GM23338 (cell line): ENCODE measurements at regions not wholly inside any gene's neighbourhood (a gene's known extent, or its start where the extent isn't known, plus 50 kb on each side); places are given as distances from the start of the nearest gene placed in this dataset.

Source experiments
- ATAC-seq: fragments of 200-7000 bp; cut with Tn5 transposase; 3 replicates; pipeline ENCODE4 v1.9.1; 2020
- DNase-seq: peaks from one replicate; pipeline ENCODE4 v3.0.0-alpha.2; 2015; ENCODE audit warnings: low spot score
- H2AFZ ChIP-seq: fragments of 200-600 bp; sonication (generic); 2 replicates; pipeline ENCODE4 v1.8.0; 2016; ENCODE audit warnings: antibody characterized with exemption, mild to moderate bottlenecking, moderate library complexity
- H3F3A ChIP-seq: fragments of 200-600 bp; sonication (generic); replicated peaks from 2 replicates; pipeline ENCODE4 v1.8.0; 2017; ENCODE audit warnings: antibody characterized with exemption, mixed run types, low read depth
- H3K27ac ChIP-seq: fragments of 200-600 bp; sonication (generic); 2 replicates; pipeline ENCODE4 v1.6.1; 2016; ENCODE audit warnings: low read depth
- H3K27me3 ChIP-seq: fragments of 200-600 bp; sonication (generic); 2 replicates; pipeline ENCODE4 v1.8.0; 2016; ENCODE audit warnings: mild to moderate bottlenecking, mixed run types, moderate library complexity; ENCODE audit not compliant: insufficient read depth
- H3K36me3 ChIP-seq: fragments of 200-600 bp; sonication (generic); 2 replicates; pipeline ENCODE4 v1.8.0; 2016; ENCODE audit warnings: mild to moderate bottlenecking; ENCODE audit not compliant: insufficient read depth
- H3K4me1 ChIP-seq: fragments of 200-600 bp; sonication (generic); 2 replicates; pipeline ENCODE4 v1.8.0; 2016; ENCODE audit warnings: mild to moderate bottlenecking, moderate library complexity; ENCODE audit not compliant: insufficient read depth
- H3K4me2 ChIP-seq: fragments of 200-600 bp; sonication (generic); 2 replicates; pipeline ENCODE4 v1.7.1; 2017; ENCODE audit warnings: mixed run types
- H3K4me3 ChIP-seq: fragments of 200-600 bp; sonication (generic); 2 replicates; pipeline ENCODE4 v1.6.1; 2016; ENCODE audit warnings: mixed run types
- H3K79me2 ChIP-seq: fragments of 200-600 bp; sonication (generic); replicated peaks from 2 replicates; pipeline ENCODE4 v1.8.0; 2017; ENCODE audit warnings: mild to moderate bottlenecking; ENCODE audit not compliant: insufficient read depth
- H3K9me2 ChIP-seq: fragments of 200-600 bp; sonication (generic); 2 replicates; pipeline ENCODE4 v1.8.0; 2017; ENCODE audit not compliant: insufficient read depth
- H4K20me1 ChIP-seq: fragments of 200-600 bp; sonication (generic); replicated peaks from 2 replicates; pipeline ENCODE4 v1.8.0; 2017; ENCODE audit warnings: mild to moderate bottlenecking; ENCODE audit not compliant: insufficient read depth
- H3K27ac Mint-ChIP-seq: 2 replicates; pipeline ENCODE4 v1.8.0; 2020; ENCODE audit warnings: inconsistent platforms, mild to moderate bottlenecking, moderate library complexity, mixed read lengths
- H3K27me3 Mint-ChIP-seq: 3 replicates; pipeline ENCODE4 v1.8.0; 2022; ENCODE audit warnings: low read depth, mild to moderate bottlenecking, moderate library complexity, mixed read lengths, inconsistent platforms; ENCODE audit not compliant: insufficient read depth, poor library complexity
- H3K36me3 Mint-ChIP-seq: 3 replicates; pipeline ENCODE4 v1.8.0; 2021; ENCODE audit warnings: low read depth, mild to moderate bottlenecking, inconsistent platforms, moderate library complexity, mixed read lengths
- H3K4me1 Mint-ChIP-seq: 3 replicates; pipeline ENCODE4 v1.8.0; 2020; ENCODE audit warnings: mild to moderate bottlenecking, inconsistent platforms, mixed read lengths
- H3K4me3 Mint-ChIP-seq: 3 replicates; pipeline ENCODE4 v1.8.0; 2021; ENCODE audit warnings: moderate library complexity, mild to moderate bottlenecking, inconsistent platforms, mixed read lengths
- H3K9me3 Mint-ChIP-seq: 3 replicates; pipeline ENCODE4 v1.8.0; 2020; ENCODE audit warnings: moderate library complexity, mild to moderate bottlenecking, inconsistent platforms, mixed read lengths
- EZH2 ChIP-seq: fragments of 200-600 bp; sonication (generic); IDR thresholded peaks from one replicate; pipeline ENCODE4 v1.8.0; 2017; ENCODE audit warnings: antibody characterized with exemption, mild to moderate bottlenecking, low read depth; ENCODE audit not compliant: unreplicated experiment
- ZNF331 ChIP-seq: fragments of 250-450 bp; sonication (Bioruptor Pico); IDR thresholded peaks from 2 replicates; pipeline ENCODE4 v1.5.0; 2020; ENCODE audit warnings: low read depth, mild to moderate bottlenecking, moderate library complexity
- TF ChIP-seq, protein P1 (sequence below): IDR thresholded peaks from 2 replicates; pipeline ENCODE4 v1.6.1; 2016; ENCODE audit warnings: antibody characterized with exemption
- TF ChIP-seq, protein P2 (sequence below), 2 experiments: fragments of 200-600 bp in 1 of 2; sonication (generic) in 1 of 2; conservative IDR thresholded peaks; 2 replicates each; pipeline versions ENCODE4 v1.5.1 to v1.6.1; 2016 to 2017; ENCODE audit warnings: antibody characterized with exemption in 2 of 2, low read depth in 2 of 2, mild to moderate bottlenecking in 2 of 2, moderate library complexity in 1 of 2
- TF ChIP-seq, protein P3 (sequence below): fragments of 250-450 bp; sonication (Bioruptor Pico); IDR thresholded peaks from 2 replicates; pipeline ENCODE4 v1.5.0; 2020; ENCODE audit warnings: mild to moderate bottlenecking, moderate library complexity

DNA sequence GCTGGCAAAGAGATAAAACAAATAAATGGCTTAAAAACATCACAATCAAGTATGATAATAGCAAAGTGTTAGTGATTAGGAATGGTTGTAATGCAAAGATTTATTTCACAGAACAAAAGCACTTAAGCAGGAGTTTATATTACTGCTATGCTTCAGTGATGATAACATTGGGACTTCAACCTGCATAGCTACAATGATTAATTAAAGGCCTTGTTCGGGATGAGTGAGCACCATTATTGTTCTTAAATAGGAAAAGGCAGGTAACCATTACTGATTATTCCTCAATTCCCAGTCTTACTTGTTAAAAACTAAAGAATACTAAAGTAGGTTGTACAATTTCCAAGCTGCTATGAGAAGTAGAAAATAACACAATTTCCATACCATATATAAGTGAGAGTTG, 1247.5 kb upstream of the CDH8 start:
- H3K9me3 Mint-ChIP-seq = no peaks in the 10 kb centered on the region
- H3K27me3 ChIP-seq = no peaks in the 10 kb centered on the region
- no peaks in the 10 kb centered on the region for H3K36me3 ChIP-seq
- H3K27me3 Mint-ChIP-seq = no peaks in the 10 kb centered on the region
- no peaks in the 10 kb centered on the region for H3K4me1 ChIP-seq
- no peak overlapping the region for H3K4me3 Mint-ChIP-seq
- no peak overlapping the region for H3K4me2 ChIP-seq
- TF ChIP-seq, protein P1, sequence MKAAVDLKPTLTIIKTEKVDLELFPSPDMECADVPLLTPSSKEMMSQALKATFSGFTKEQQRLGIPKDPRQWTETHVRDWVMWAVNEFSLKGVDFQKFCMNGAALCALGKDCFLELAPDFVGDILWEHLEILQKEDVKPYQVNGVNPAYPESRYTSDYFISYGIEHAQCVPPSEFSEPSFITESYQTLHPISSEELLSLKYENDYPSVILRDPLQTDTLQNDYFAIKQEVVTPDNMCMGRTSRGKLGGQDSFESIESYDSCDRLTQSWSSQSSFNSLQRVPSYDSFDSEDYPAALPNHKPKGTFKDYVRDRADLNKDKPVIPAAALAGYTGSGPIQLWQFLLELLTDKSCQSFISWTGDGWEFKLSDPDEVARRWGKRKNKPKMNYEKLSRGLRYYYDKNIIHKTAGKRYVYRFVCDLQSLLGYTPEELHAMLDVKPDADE = no peak
- TF ChIP-seq ZNF331 (no peak), EZH2 (no peak)
- TF ChIP-seq, protein P2, sequence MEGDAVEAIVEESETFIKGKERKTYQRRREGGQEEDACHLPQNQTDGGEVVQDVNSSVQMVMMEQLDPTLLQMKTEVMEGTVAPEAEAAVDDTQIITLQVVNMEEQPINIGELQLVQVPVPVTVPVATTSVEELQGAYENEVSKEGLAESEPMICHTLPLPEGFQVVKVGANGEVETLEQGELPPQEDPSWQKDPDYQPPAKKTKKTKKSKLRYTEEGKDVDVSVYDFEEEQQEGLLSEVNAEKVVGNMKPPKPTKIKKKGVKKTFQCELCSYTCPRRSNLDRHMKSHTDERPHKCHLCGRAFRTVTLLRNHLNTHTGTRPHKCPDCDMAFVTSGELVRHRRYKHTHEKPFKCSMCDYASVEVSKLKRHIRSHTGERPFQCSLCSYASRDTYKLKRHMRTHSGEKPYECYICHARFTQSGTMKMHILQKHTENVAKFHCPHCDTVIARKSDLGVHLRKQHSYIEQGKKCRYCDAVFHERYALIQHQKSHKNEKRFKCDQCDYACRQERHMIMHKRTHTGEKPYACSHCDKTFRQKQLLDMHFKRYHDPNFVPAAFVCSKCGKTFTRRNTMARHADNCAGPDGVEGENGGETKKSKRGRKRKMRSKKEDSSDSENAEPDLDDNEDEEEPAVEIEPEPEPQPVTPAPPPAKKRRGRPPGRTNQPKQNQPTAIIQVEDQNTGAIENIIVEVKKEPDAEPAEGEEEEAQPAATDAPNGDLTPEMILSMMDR (conservative IDR thresholded peaks at IDR 0.05; ENCODE audit: low read depth in 2 of 2) = no peak
- TF ChIP-seq, protein P3, sequence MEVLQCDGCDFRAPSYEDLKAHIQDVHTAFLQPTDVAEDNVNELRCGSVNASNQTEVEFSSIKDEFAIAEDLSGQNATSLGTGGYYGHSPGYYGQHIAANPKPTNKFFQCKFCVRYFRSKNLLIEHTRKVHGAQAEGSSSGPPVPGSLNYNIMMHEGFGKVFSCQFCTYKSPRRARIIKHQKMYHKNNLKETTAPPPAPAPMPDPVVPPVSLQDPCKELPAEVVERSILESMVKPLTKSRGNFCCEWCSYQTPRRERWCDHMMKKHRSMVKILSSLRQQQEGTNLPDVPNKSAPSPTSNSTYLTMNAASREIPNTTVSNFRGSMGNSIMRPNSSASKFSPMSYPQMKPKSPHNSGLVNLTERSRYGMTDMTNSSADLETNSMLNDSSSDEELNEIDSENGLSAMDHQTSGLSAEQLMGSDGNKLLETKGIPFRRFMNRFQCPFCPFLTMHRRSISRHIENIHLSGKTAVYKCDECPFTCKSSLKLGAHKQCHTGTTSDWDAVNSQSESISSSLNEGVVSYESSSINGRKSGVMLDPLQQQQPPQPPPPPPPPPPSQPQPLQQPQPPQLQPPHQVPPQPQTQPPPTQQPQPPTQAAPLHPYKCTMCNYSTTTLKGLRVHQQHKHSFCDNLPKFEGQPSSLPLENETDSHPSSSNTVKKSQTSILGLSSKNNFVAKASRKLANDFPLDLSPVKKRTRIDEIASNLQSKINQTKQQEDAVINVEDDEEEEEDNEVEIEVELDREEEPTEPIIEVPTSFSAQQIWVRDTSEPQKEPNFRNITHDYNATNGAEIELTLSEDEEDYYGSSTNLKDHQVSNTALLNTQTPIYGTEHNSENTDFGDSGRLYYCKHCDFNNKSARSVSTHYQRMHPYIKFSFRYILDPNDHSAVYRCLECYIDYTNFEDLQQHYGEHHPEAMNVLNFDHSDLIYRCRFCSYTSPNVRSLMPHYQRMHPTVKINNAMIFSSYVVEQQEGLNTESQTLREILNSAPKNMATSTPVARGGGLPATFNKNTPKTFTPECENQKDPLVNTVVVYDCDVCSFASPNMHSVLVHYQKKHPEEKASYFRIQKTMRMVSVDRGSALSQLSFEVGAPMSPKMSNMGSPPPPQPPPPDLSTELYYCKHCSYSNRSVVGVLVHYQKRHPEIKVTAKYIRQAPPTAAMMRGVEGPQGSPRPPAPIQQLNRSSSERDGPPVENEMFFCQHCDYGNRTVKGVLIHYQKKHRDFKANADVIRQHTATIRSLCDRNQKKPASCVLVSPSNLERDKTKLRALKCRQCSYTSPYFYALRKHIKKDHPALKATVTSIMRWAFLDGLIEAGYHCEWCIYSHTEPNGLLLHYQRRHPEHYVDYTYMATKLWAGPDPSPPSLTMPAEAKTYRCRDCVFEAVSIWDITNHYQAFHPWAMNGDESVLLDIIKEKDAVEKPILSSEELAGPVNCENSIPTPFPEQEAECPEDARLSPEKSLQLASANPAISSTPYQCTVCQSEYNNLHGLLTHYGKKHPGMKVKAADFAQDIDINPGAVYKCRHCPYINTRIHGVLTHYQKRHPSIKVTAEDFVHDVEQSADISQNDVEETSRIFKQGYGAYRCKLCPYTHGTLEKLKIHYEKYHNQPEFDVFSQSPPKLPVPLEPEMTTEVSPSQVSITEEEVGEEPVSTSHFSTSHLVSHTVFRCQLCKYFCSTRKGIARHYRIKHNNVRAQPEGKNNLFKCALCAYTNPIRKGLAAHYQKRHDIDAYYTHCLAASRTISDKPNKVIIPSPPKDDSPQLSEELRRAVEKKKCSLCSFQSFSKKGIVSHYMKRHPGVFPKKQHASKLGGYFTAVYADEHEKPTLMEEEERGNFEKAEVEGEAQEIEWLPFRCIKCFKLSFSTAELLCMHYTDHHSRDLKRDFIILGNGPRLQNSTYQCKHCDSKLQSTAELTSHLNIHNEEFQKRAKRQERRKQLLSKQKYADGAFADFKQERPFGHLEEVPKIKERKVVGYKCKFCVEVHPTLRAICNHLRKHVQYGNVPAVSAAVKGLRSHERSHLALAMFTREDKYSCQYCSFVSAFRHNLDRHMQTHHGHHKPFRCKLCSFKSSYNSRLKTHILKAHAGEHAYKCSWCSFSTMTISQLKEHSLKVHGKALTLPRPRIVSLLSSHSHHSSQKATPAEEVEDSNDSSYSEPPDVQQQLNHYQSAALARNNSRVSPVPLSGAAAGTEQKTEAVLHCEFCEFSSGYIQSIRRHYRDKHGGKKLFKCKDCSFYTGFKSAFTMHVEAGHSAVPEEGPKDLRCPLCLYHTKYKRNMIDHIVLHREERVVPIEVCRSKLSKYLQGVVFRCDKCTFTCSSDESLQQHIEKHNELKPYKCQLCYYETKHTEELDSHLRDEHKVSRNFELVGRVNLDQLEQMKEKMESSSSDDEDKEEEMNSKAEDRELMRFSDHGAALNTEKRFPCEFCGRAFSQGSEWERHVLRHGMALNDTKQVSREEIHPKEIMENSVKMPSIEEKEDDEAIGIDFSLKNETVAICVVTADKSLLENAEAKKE (CRISPR knock-in tag) = no peak
- no peak overlapping the region for H3K27ac ChIP-seq
- H3K4me3 ChIP-seq = no peak overlapping the region
- no peak overlapping the region for H3K27ac Mint-ChIP-seq
- no peaks in the 10 kb centered on the region for H4K20me1 ChIP-seq
- H3K4me1 Mint-ChIP-seq = no peaks in the 10 kb centered on the region
- H3K9me2 ChIP-seq = no peaks in the 10 kb centered on the region
- no peaks in the 10 kb centered on the region for H3F3A ChIP-seq
- ATAC-seq = no peak
- no peaks in the 10 kb centered on the region for H3K36me3 Mint-ChIP-seq
- H2AFZ ChIP-seq = no peak overlapping the region
- no peak for DNase-seq
- H3K79me2 ChIP-seq = no peaks in the 10 kb centered on the region
